ENCODE measurements at regions not wholly inside any gene's neighbourhood (a gene's known extent, or its start where the extent isn't known, plus 50 kb on each side); places are given as distances from the start of the nearest gene placed in this dataset.

- no peak for TF ChIP-seq CTCF (IDR thresholded peaks at IDR 0.05)
- intact Hi-C loops (cut with DNase I) = no loop called here
- Histone ChIP-seq H3K4me3 (no peak overlapping the region), H3K27ac (no peak overlapping the region), H3K9me3 (no peaks in the 10 kb centered on the region), H3K27me3 (no peaks in the 10 kb centered on the region), H3K36me3 (no peaks in the 10 kb centered on the region), H3K4me1 (no peaks in the 10 kb centered on the region)
- ATAC-seq = no peak
- no peak for DNase-seq
Measured at GRCh38 chr6:126477678-126478077, 137.8 kb downstream of the CENPW start.

GRCh38 chr6:126480268-126480667, 140.4 kb downstream of the CENPW start:
- ATAC-seq (no peak), DNase-seq (no peak)
- Histone ChIP-seq H3K4me1 (no peaks in the 10 kb centered on the region), H3K9me3 (no peaks in the 10 kb centered on the region), H3K27ac (no peak overlapping the region), H3K27me3 (no peaks in the 10 kb centered on the region), H3K36me3 (no peaks in the 10 kb centered on the region), H3K4me3 (no peak overlapping the region)
- no peak for TF ChIP-seq CTCF (IDR thresholded peaks at IDR 0.05)
- intact Hi-C loops (cut with DNase I) = no loop called here

GRCh38 chr6:126481319-126481718, 141.4 kb downstream of the CENPW start:
- H3K9me3 ChIP-seq = no peaks in the 10 kb centered on the region
- no peaks in the 10 kb centered on the region for H3K4me1 ChIP-seq
- H3K27me3 ChIP-seq = no peaks in the 10 kb centered on the region
- H3K4me3 ChIP-seq = no peak overlapping the region
- no peaks in the 10 kb centered on the region for H3K36me3 ChIP-seq
- no peak for ATAC-seq
- TF ChIP-seq CTCF (IDR thresholded peaks at IDR 0.05) = no peak
- DNase-seq = no peak
- intact Hi-C loops (cut with DNase I) = no loop called here
- H3K27ac ChIP-seq = no peak overlapping the region

GRCh38 chr6:126504792-126505191, 164.9 kb downstream of the CENPW start:
- no peaks in the 10 kb centered on the region for H3K4me1 ChIP-seq
- DNase-seq (no peak), ATAC-seq (no peak)
- H3K4me3 ChIP-seq = no peak overlapping the region
- H3K9me3 ChIP-seq = peaks cover 0 to 10% of the 10 kb centered on the region in 2 donors
- H3K27me3 ChIP-seq = no peaks in the 10 kb centered on the region
- H3K36me3 ChIP-seq = no peaks in the 10 kb centered on the region
- intact Hi-C loops (cut with DNase I) = no loop called here
- no peak overlapping the region for H3K27ac ChIP-seq
- no peak for TF ChIP-seq CTCF (IDR thresholded peaks at IDR 0.05)

- Histone ChIP-seq H3K36me3 (no peaks in the 10 kb centered on the region), H3K27ac (no peak overlapping the region), H3K4me3 (no peak overlapping the region), H3K4me1 (no peaks in the 10 kb centered on the region), H3K9me3 (peaks cover 0 to 2% of the 10 kb centered on the region in 2 donors), H3K27me3 (no peaks in the 10 kb centered on the region)
- no peak for ATAC-seq
- no peak for DNase-seq
- intact Hi-C loops (cut with DNase I) = no loop called here
- no peak for TF ChIP-seq CTCF (IDR thresholded peaks at IDR 0.05)
Measured at GRCh38 chr6:126513198-126513597, 173.3 kb downstream of the CENPW start.
